Dendritic cell treated with granulocyte-macrophage colony-stimulating factor and Interleukin-4, amounts not matched to agents 40 ng/mL and 50 ng/mL, for 4 days (primary cell): ENCODE measurements at regions not wholly inside any gene's neighbourhood (a gene's known extent, or its start where the extent isn't known, plus 50 kb on each side); places are given as distances from the start of the nearest gene placed in this dataset.

Source experiments
- H3K27ac Mint-ChIP-seq: one replicate; pipeline ENCODE4 v1.8.0; 2022; ENCODE audit warnings: mild to moderate bottlenecking, mixed read lengths
- H3K27me3 Mint-ChIP-seq: one replicate; pipeline ENCODE4 v1.8.0; 2022; ENCODE audit warnings: mild to moderate bottlenecking, mixed read lengths
- H3K36me3 Mint-ChIP-seq: one replicate; pipeline ENCODE4 v1.8.0; 2022; ENCODE audit warnings: low read depth, mixed read lengths
- H3K4me1 Mint-ChIP-seq: one replicate; pipeline ENCODE4 v1.8.0; 2022; ENCODE audit warnings: low read depth, mixed read lengths
- H3K4me3 Mint-ChIP-seq: one replicate; pipeline ENCODE4 v1.8.0; 2022; ENCODE audit warnings: mild to moderate bottlenecking, moderate library complexity, mixed read lengths
- H3K9me3 Mint-ChIP-seq: one replicate; pipeline ENCODE4 v1.8.0; 2022; ENCODE audit warnings: mixed read lengths
- intact Hi-C: fragments of 100-400 bp; cut with micrococcal nuclease; formaldehyde crosslinking; loops from one replicate; pipeline ENCODE4 v1.15.0; 2022

- H3K27ac Mint-ChIP-seq, result no peak overlapping the region
- no peaks in the 10 kb centered on the region for H3K27me3 Mint-ChIP-seq
- no peak overlapping the region for H3K4me3 Mint-ChIP-seq
- intact Hi-C loops, result no loop called here
- no peaks in the 10 kb centered on the region for H3K4me1 Mint-ChIP-seq
- no peaks in the 10 kb centered on the region for H3K36me3 Mint-ChIP-seq
- no peaks in the 10 kb centered on the region for H3K9me3 Mint-ChIP-seq
Observed at GRCh38 chr10:59096631-59097030, 79.8 kb upstream of the PHYHIPL start.

GRCh38 chr10:59098387-59098786 lies 78.1 kb upstream of the PHYHIPL start:
- H3K27me3 Mint-ChIP-seq, result no peaks in the 10 kb centered on the region
- no peaks in the 10 kb centered on the region for H3K36me3 Mint-ChIP-seq
- H3K4me3 Mint-ChIP-seq, result no peak overlapping the region
- H3K27ac Mint-ChIP-seq, result no peak overlapping the region
- no peaks in the 10 kb centered on the region for H3K4me1 Mint-ChIP-seq
- intact Hi-C loops, result no loop called here
- no peaks in the 10 kb centered on the region for H3K9me3 Mint-ChIP-seq

- no peaks in the 10 kb centered on the region for H3K27me3 Mint-ChIP-seq
- H3K4me1 Mint-ChIP-seq, result no peaks in the 10 kb centered on the region
- no peaks in the 10 kb centered on the region for H3K36me3 Mint-ChIP-seq
- no peak overlapping the region for H3K4me3 Mint-ChIP-seq
- H3K27ac Mint-ChIP-seq, result no peak overlapping the region
- intact Hi-C loops, result no loop called here
- no peaks in the 10 kb centered on the region for H3K9me3 Mint-ChIP-seq
Observed at GRCh38 chr10:59098831-59099452, 77.5 kb upstream of the PHYHIPL start.

GRCh38 chr10:59099481-59099880 lies 77.0 kb upstream of the PHYHIPL start:
- Mint-ChIP-seq H3K36me3 (no peaks in the 10 kb centered on the region), H3K4me3 (no peak overlapping the region), H3K9me3 (no peaks in the 10 kb centered on the region), H3K27me3 (no peaks in the 10 kb centered on the region), H3K4me1 (no peaks in the 10 kb centered on the region), H3K27ac (no peak overlapping the region)
- intact Hi-C loops, result no loop called here

- Mint-ChIP-seq H3K36me3 (no peaks in the 10 kb centered on the region), H3K9me3 (no peaks in the 10 kb centered on the region), H3K27me3 (no peaks in the 10 kb centered on the region), H3K27ac (no peak overlapping the region), H3K4me1 (no peaks in the 10 kb centered on the region), H3K4me3 (no peak overlapping the region)
- intact Hi-C loops, result no loop called here
Observed at GRCh38 chr10:59102394-59102793, 74.0 kb upstream of the PHYHIPL start.

GRCh38 chr10:59104186-59104585 lies 72.3 kb upstream of the PHYHIPL start:
- Mint-ChIP-seq H3K27me3 (no peaks in the 10 kb centered on the region), H3K27ac (no peak overlapping the region), H3K36me3 (no peaks in the 10 kb centered on the region), H3K4me1 (no peaks in the 10 kb centered on the region), H3K4me3 (no peak overlapping the region), H3K9me3 (no peaks in the 10 kb centered on the region)
- intact Hi-C loops, result no loop called here

GRCh38 chr10:59106441-59106840 lies 70.0 kb upstream of the PHYHIPL start:
- H3K27me3 Mint-ChIP-seq, result no peaks in the 10 kb centered on the region
- H3K27ac Mint-ChIP-seq, result no peak overlapping the region
- no peak overlapping the region for H3K4me3 Mint-ChIP-seq
- intact Hi-C loops, result no loop called here
- H3K4me1 Mint-ChIP-seq, result no peaks in the 10 kb centered on the region
- no peaks in the 10 kb centered on the region for H3K9me3 Mint-ChIP-seq
- H3K36me3 Mint-ChIP-seq, result no peaks in the 10 kb centered on the region

- Mint-ChIP-seq H3K36me3 (no peaks in the 10 kb centered on the region), H3K27ac (no peak overlapping the region), H3K4me3 (no peak overlapping the region), H3K4me1 (no peaks in the 10 kb centered on the region), H3K9me3 (no peaks in the 10 kb centered on the region), H3K27me3 (no peaks in the 10 kb centered on the region)
- intact Hi-C loops, result no loop called here
Observed at GRCh38 chr10:59107147-59107546, 69.3 kb upstream of the PHYHIPL start.

- no peaks in the 10 kb centered on the region for H3K9me3 Mint-ChIP-seq
- H3K36me3 Mint-ChIP-seq, result no peaks in the 10 kb centered on the region
- no peaks in the 10 kb centered on the region for H3K4me1 Mint-ChIP-seq
- intact Hi-C loops, result no loop called here
- no peaks in the 10 kb centered on the region for H3K27me3 Mint-ChIP-seq
- H3K27ac Mint-ChIP-seq, result no peak overlapping the region
- H3K4me3 Mint-ChIP-seq, result no peak overlapping the region
Observed at GRCh38 chr10:59108296-59108870, 68.1 kb upstream of the PHYHIPL start.

- intact Hi-C loops, result no loop called here
- no peaks in the 10 kb centered on the region for H3K27me3 Mint-ChIP-seq
- no peaks in the 10 kb centered on the region for H3K36me3 Mint-ChIP-seq
- H3K4me1 Mint-ChIP-seq, result no peaks in the 10 kb centered on the region
- H3K4me3 Mint-ChIP-seq, result no peak overlapping the region
- no peaks in the 10 kb centered on the region for H3K9me3 Mint-ChIP-seq
- no peak overlapping the region for H3K27ac Mint-ChIP-seq
Observed at GRCh38 chr10:59108886-59109288, 67.6 kb upstream of the PHYHIPL start.

- Mint-ChIP-seq H3K27ac (no peak overlapping the region), H3K4me3 (no peak overlapping the region), H3K9me3 (no peaks in the 10 kb centered on the region), H3K4me1 (no peaks in the 10 kb centered on the region), H3K36me3 (no peaks in the 10 kb centered on the region), H3K27me3 (no peaks in the 10 kb centered on the region)
- intact Hi-C loops, result no loop called here
Observed at GRCh38 chr10:59109826-59110225, 66.6 kb upstream of the PHYHIPL start.

- H3K4me1 Mint-ChIP-seq, result no peaks in the 10 kb centered on the region
- H3K36me3 Mint-ChIP-seq, result no peaks in the 10 kb centered on the region
- H3K4me3 Mint-ChIP-seq, result no peak overlapping the region
- intact Hi-C loops, result no loop called here
- H3K27me3 Mint-ChIP-seq, result no peaks in the 10 kb centered on the region
- H3K9me3 Mint-ChIP-seq, result peaks cover 6% of the 10 kb centered on the region
- H3K27ac Mint-ChIP-seq, result no peak overlapping the region
Observed at GRCh38 chr10:59124187-59124586, 52.3 kb upstream of the PHYHIPL start.

GRCh38 chr10:59125666-59126065 lies 50.8 kb upstream of the PHYHIPL start:
- no peaks in the 10 kb centered on the region for H3K4me1 Mint-ChIP-seq
- H3K36me3 Mint-ChIP-seq, result no peaks in the 10 kb centered on the region
- no peaks in the 10 kb centered on the region for H3K27me3 Mint-ChIP-seq
- intact Hi-C loops, result no loop called here
- no peak overlapping the region for H3K4me3 Mint-ChIP-seq
- no peak overlapping the region for H3K27ac Mint-ChIP-seq
- H3K9me3 Mint-ChIP-seq, result peaks cover 6% of the 10 kb centered on the region

GRCh38 chr10:59126261-59126660 lies 50.2 kb upstream of the PHYHIPL start:
- intact Hi-C loops, result no loop called here
- no peak overlapping the region for H3K4me3 Mint-ChIP-seq
- H3K4me1 Mint-ChIP-seq, result no peaks in the 10 kb centered on the region
- peaks cover 6% of the 10 kb centered on the region for H3K9me3 Mint-ChIP-seq
- no peaks in the 10 kb centered on the region for H3K36me3 Mint-ChIP-seq
- H3K27ac Mint-ChIP-seq, result no peak overlapping the region
- no peaks in the 10 kb centered on the region for H3K27me3 Mint-ChIP-seq
